Right kidney (tissue), 1 donor: ENCODE measurements at regions not wholly inside any gene's neighbourhood (a gene's known extent, or its start where the extent isn't known, plus 50 kb on each side); places are given as distances from the start of the nearest gene placed in this dataset.

ENCODE experiments used
- DNase-seq: peaks from one replicate; pipeline ENCODE4 v3.0.0-alpha.2; 2016

DNA sequence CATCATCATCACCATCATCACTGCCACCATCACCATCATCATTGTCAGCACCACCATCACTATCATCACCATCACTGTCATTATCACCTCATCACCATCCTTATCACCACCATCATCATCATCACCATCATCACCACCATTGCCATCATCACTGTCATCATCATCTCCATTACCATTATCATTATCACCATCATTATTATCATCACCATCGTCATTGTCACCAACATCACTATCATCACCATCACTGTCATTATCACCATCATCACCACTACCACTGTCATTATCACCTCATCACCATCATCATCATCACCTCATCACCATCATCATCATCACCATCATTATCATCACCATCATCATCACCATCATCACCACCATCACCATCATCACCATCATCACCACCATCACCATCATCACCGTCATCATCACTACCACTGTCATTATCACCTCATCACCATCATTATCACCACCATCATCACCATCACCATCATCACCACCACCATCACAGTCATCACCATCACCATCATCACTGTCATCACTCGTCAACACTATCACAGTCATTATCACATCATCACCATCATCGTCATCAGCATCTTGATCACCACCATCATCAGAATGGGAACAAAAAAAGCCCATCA is 191.1 kb downstream of the TTLL2 start:
- DNase-seq, result no peak

DNA sequence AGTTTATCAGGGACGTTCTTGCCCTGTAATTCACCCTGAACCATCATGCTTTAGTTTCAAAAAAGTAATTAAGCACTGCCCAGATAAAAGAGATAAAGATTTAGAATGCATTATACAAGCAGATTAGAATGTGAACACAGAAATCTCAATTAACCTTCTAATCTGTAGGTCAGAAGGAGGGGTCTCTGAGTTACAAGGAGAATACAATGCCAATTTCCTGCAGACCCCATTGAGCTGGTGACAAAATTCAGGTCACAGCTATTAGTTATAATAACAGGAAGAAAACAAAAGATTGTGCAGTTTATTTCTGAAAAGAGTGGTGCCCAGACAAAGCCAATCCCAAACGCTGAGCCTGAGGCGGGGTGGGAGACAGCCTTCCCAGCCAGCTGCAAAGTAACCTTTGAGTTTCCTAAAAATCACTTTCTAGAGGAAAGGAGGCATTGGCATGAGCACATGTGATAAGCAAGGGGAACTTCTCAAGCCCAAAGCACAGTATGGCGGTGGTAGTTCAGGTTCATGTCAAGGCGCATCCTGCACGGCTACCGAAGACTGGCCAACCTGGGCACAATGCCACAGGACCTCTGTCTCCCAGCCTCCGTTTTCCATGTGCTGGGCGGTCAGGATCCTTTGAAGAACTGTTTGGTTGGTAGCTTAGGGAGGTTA is 192.5 kb downstream of the TTLL2 start:
- no peak for DNase-seq

DNA sequence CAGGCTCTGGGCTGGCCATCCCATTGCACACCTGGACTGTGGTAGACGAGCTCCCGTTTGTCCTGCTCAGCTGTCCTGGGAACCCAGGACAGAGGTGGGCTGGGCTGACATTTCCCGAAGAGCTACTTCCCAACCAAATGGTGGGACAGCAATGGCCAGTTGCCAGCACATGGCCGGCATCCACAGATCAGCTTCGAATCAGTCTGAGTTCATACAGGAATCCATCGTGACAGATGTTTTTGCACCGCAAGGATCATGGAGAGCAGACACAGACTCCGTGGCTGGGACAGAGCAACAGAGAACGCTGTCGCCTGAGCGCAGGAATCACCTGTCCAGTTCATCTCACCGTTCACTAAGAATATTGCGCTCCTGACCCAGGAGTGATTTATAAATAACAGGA is 198.5 kb downstream of the TTLL2 start:
- DNase-seq, result no peak

DNA sequence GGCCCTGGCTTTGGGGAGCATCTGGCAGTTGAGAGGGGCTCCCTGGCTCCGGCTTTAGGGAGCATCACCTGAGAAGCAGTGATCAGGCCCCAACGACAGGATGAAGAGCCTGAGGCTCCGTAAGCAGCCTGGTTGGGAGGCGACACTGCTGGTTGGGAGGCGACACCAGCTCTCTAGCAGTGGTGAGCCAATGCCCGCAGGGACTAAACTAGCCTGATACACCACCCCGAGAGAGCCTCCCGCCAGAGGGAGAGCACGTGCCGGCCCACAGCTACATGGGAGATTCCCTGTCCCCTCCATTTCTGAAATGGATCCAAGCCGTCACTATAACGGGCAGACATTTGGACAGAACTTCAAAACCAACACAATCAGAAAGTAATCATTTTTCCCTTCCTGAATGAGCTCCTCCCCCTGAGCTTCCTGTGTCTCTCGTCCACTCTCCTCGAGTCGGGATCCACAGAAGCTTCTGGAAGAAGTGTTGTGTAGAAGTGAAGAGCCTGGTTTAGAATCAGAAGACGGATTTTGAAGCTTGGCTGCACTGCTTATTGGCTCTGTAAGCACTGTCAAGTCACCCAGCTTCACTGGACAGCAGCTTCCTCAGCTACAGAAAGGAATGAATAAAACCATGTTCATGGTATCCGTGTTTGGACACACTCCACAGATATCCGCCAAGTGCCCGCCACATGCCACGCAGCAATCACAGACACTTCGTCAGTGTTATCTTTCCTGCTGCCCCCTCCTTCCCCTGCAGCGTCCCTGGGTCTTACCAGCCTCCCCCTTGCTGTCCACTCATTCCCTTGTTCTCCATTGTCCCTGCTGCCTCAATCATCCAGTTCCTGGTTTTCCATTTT is 199.6 kb downstream of the TTLL2 start:
- DNase-seq, result no peak

DNA sequence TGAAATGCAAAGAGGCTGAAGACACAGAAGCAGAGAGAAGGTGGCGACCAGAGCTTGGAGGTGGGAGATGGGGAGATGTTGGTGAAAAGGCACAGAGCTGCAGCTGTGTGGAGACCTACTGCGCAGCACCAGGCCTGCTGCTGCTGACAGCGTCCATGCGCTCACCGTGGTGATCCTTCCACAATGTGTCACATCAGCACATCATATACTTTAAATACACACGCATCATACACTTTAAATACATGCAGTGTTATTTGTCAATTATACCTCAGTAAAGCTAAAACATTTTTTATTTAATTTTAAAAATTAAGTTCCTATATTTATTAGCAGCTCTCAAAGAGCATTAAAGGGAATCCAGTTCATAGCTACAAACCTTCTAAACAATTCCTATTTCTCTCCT is 200.9 kb downstream of the TTLL2 start:
- no peak for DNase-seq

DNA sequence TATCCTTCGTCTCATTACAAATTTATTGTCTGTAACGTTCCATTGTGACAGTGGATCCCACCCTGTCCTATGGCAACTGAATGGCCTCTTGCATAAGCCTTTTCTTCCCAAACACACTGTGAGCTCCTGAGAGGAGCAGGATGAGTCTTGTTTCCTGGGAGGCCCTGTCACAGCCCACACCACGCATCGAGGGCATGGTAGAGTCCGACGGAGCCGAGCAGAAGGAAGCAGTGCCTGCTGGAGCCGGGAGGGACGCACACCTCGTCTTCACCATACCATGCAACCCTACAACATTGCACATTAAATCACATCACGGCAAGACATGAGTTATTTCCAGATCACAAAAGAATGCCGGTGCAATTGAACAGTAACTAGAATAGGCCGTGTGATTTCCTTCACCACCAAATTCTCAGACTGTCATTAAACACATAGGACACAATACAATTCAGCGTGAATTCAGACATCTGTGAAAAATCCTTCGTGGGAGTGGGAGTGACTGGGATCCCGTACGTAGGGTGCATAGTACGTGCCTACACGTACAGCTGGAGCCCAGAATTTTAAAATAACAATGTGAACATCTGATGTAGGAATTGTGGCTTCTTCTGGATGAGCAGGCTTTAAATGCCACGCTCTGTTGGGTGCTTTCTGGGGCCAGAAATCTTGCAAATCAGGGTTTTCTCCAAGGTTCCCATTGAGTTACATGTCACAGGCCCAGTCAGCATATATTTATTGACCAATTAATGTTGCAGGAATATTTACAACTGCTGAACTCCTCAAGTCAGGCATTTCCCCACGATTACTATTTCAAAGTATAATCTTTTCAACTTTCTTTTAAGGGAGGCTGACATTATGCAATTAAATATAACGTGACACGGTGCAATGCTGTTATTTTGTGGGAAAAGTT is 201.8 kb downstream of the TTLL2 start:
- DNase-seq, result no peak

DNA sequence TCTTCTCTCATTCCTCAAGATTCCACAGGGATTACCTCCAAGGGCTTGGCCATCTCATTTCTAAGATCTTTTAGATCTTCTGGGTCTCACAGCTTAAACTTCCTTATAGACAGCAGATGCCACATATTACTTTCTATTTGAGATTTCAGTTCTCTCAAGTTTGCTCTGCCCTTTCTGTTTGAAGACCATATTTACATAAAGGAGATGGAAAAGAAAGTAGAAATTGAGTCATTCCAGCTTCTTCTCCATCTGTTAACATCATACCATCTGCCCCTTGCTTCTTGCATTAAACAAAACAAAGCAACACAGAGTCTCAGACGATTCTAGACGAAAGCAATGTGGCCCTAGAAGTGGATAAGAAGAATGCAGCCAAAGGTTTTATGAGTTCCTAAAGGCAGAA is 203.4 kb downstream of the TTLL2 start:
- no peak for DNase-seq

DNA sequence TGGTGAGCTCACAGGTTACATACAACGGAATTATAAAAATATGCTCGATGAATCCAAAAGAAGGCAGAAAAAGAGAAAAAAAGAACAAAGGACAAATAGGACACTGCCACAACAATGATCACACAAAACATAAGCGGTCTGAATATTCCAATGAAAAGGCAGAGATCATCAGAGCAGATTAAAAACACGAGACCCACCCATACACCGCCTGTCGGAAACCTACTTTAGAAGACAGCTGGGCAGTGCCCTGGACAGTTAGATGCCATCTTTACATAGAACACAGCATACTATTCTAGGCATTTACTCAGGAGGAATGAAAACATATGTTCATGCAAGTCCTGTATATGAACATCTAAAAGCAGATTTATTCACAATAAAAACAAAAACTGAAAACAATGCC is 204.1 kb downstream of the TTLL2 start:
- DNase-seq, result no peak

DNA sequence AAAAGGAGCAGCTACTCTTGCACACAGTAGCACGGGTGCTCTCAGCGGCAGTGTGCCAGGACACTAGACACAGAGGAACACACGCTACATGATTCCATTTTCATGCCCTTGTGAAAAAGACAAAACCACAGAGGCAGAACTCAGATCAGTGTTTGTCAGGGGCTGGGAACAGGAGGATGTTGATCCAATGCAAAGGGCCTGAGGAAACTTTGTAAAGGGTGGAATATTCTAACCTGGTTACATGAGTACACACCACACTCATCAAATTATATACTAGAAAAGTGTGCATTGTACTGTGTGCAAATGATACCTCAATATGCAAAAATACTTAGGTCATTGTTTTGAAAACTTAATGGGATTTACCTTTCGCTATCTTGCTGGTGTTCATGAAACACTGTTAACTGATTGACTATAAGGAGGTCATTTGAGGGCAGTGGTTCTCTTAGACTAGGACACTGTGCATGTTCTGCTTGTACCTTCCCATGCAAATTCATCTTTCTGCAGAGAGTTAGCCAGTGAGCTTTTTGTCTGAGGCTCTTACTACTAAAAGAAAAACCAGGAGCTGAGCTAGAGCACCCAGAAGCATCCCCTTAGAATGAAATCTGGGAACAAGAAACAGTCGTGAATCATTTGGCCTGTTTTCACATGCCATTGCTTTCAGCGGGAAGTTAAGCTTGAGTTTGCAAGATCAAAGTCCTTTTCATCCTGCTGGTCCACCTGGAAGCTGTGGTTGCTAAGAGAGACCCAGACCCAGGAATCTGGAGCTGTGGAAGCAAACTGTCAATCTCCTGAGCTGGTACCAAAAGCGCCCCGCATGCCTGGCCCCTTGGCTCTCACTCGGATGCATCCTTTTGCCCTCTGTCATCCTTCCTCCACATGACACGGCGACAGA is 204.8 kb downstream of the TTLL2 start:
- DNase-seq, result no peak

DNA sequence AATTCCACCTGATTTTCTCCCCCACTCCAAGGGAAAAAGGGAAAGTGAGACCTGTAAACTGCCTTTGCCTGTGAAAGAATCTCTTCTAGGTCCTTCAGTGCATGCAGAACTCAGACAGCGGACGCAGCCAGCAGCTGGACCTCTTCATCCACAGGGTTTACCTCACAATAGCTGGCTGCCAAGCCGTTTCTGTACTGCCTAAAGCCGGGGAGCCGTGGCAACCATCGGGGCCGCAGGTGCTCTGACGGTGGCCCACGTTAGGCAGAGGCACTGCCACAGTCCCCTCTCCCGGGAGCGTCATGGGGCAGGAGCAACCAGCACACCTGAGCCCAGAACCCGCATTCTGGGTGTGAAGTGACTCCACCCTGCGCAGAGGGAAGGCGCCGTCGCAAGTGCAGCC is 206.1 kb downstream of the TTLL2 start:
- no peak for DNase-seq

DNA sequence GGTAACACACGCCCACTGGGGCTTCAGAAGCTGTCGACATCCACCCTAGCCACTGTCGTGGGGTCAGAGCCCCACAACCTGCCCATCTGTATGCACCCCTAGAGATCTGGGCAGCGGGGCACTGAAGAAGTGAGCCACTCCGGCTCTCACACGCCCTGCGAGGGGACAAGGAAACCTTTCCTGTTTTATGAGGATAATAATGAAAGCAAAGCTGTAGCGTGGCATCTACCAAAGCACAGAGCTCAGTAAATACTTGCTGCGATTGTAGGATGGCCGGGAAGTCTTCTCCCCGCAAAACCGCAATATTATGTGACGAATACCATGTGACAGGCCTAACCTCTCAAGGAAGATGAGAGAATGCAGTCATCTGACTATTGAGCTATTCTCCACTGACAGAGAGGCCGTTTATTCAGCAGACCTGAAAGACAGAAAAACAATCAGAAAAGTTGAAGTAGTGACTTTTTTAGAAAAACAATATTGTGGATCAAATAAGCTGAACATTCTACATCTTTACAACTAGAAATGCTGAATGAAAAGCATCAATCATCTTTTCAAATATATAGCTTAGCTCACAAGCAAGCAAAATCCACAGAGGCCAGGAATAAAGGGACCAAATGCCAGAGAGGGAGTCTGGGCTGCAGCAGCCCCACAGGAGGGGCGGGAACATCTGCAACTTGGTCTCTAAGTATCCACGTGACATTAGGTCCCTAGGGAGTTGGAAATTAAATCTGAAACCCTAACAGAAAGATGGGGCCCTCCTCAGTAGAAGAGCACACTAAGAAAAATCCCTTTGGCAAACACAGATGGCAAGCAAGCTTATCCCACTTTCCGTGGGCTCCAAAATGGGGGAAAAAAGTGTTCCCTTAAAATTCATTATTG is 207.8 kb downstream of the TTLL2 start:
- DNase-seq, result no peak

DNA sequence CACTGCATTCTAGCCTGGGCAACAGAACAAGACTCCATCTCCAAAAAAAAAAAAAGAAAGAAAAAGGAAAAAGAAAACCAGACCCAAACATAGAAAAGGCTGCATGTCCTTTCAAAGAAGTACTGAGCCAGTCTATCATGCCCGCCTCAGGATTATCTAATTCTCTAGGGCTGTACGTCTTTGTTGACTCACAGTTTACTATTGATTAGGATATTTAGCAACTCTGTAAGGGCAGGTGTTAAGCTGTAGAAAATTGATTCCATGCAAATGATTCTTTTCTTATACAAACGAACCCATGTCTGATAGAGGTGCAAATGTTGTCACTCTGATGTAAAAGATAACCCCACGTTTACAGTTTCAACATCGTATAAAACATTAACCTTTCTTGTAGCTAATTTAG is 209.0 kb downstream of the TTLL2 start:
- no peak for DNase-seq

DNA sequence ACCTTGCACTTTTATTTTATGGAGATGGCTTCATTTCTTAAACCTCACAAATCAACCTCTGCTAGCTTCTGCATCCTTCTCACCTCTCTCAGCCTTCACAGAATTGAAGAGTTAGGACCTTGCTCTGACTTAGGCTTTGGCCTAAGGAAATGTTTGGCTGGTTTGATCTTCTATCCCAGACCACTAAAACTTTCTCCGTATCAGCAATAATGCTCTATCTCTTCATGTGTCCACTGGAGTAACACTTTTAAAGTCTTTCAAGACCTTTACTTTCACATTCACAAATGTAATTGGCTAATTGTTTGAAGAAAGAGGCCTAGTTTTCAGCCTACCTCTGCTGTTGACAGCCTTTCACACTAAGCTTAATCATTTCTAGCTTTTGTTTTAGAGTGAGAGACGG is 212.9 kb downstream of the TTLL2 start:
- no peak for DNase-seq

DNA sequence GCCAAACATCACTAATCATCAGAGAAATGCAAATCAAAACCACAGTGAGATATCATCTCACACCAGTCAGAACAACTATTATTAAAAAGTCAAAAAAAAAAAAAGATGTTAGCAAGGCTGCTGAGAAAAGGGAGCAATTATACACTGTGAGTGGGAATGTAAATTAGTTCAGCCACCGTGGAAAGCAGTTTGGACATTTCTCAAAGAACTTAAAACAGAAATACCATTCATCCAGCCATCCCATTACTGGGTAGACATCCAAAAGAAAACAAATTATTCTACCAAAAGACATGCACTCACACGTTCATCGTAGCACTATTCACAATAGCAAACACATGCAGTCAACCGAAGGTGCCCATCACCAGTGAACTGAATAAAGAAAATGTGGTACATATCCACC is 213.9 kb downstream of the TTLL2 start:
- no peak for DNase-seq

DNA sequence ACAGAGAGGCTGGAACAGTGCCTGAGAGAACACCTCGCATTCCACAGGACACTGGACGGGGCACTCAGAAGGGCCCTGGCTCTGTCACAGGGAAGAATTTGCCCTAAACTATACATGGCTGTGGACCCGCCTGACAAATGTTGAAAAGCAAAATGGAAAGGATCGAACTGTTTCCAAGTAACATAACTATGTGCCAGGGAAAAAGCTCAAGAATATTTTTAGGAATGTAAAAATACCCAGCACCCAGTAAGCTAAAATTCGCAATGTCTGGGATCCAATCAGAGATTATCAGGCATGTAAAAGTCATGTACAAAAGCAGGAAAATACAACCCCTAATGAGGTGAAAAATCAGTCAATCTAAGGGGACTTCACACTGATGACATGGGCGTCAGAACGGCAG is 215.9 kb downstream of the TTLL2 start:
- no peak for DNase-seq

DNA sequence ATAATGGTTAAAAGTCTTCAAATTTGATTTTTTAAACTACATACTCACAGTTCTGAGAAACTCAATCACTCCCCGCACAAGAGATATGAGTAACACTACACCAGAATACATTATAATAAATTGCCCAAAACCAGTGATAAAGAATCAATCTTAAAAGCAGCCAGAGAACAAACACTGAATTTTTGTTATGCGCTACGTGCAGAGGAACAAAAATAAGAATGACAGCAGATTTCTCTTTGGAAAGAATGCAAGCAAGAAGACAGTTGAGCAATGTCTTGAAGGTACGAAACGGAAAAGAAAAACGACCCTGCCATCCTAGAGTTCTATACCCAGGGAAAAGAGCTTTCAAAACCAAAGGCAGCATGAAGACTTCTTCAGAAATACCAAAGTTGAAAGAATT is 216.7 kb downstream of the TTLL2 start:
- DNase-seq, result no peak

DNA sequence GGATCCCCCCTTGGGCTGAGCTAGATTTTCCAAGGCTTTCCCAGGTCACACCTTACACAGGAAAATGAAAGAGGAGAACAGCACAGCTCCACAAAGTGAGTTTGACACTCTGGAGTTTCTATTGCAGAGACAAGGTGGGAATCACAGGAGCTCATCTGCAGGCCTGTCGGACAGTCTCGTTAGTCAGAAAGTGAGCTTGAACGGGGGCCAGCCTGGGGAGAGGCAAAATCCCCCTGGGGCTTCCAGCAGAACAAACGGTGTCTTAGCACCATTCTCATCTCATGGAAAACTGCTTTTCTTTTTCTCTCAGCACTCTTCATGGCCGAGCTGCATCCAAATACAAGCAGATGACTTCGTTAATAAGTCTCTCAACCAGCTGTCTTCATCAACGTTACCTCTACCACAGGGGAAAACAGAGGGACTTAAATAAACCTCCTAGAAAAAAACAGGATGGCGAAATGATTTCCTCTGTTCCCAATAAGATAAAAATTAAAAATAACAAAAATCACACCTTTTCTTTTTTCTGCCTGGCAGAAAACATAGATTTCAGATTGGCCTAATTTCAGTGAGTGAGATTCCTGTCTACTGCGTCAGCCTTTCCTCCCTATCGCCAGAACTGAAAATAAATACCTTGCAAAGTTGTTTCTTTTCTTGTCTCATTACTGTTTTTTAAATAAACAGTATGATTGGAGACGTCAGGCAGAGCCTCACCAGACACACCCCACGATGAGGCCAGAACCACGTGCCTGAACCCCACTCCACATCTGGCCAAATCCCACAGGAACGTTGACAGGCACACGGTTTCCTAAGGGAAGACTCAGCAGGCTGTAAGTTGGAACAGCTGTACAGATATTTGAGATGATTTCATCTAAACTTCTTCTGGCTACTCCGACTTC is 219.0 kb downstream of the TTLL2 start:
- no peak for DNase-seq

DNA sequence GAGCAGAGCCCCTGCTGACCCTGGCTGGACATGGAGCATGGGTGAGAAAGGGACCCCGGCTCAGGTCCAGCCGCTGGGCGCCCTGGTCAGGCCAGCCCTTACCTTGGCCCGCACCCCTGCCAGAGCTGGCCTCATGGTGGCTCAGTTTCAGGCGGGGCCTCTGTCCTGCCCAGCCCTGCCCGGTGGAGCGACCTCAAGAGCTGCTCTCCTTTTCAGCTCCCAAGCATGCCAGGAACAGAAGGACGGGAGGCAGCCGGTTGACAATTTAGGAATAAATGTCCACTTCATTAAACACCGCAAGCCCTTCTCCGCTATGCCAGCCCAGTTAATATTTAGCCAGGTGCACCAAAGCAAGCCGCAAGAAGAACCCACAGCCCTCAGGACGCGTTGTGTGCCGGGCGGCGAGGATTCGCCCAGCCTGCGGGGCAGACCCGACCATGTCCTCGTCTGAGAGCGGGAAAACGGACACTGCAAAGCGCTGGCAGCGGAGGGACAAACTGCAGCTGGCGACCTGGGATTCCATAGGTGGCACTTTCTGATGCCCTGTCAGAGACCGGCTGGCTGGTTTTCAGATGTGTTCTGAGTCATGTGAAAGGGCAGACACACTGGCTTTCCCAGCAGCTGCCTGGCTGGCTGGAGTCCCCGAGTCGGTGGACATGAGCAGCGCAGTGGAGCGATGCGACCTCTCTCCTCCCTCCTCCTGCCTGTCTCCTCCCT is 221.9 kb downstream of the TTLL2 start:
- DNase-seq, result peak; percentile 66

DNA sequence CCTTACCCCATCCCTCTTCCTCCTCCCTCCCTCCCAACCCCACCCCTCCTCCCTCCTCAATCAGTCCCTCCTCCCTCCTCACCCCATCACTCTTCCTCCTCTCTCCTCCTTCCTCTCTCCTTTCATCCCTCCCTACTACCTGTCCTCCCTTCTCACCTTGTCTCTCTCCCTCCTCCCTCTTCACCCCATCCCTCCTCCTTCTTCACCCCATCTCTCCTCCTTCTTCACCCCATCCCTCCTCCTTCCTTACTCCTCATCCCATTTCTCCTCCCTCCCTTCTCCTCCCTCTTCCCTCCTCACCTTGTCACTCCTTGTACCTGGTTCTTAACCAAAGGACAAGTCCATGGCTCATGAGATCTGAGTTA is 222.4 kb downstream of the TTLL2 start:
- DNase-seq, result no peak
